Breast epithelium (tissue), 3 donors: ENCODE measurements at regions not wholly inside any gene's neighbourhood (a gene's known extent, or its start where the extent isn't known, plus 50 kb on each side); places are given as distances from the start of the nearest gene placed in this dataset.

ENCODE experiments used
- CTCF ChIP-seq, 3 donors: fragments of 450-650 bp; IDR thresholded peaks; one replicate each; pipeline ENCODE4 v1.5.1; 2016 to 2017; ENCODE audit warnings: antibody characterized with exemption in 3 of 3, mild to moderate bottlenecking in 3 of 3, moderate library complexity in 3 of 3
- POLR2A ChIP-seq: fragments of 450-650 bp; IDR thresholded peaks from one replicate; pipeline ENCODE4 v1.6.1; 2016; ENCODE audit warnings: antibody characterized with exemption, mild to moderate bottlenecking, moderate library complexity
- POLR2AphosphoS5 ChIP-seq, 3 donors: sonication (generic); formaldehyde crosslinking; IDR thresholded peaks; one replicate each; pipeline ENCODE4 v1.6.1; 2017; ENCODE audit warnings: antibody characterized with exemption in 3 of 3

GRCh38 chr6:10330515-10330914, 84.4 kb downstream of the TFAP2A start:
- no peak for TF ChIP-seq CTCF (IDR thresholded peaks at IDR 0.05)
- TF ChIP-seq POLR2A, result no peak
- no peak for TF ChIP-seq POLR2AphosphoS5 (IDR thresholded peaks at IDR 0.05)
